ENCODE measurements at regions not wholly inside any gene's neighbourhood (a gene's known extent, or its start where the extent isn't known, plus 50 kb on each side); places are given as distances from the start of the nearest gene placed in this dataset.

DNA sequence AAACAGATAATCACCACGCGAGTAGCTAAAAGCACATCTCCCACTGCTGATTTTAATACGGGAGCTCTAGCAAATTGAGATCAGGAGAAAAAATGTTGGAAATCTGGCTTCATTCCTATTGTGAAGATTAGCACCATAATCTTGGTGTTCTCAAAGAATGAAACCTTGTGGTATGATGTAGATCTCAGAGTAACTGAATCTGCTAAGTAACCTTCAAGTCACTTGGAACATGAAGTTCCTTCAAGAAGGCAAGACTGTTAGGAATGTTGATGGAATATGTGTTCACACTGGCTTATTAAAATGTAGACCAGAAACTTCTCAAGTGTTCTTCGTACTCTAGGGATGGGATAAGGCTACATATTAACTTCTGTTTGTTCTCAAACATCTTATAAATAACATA is 117.4 kb upstream of the CHRM3 start:
- no peak for DNase-seq (ENCODE audit: low read depth in 4 of 4, low spot score in 3 of 4)

DNA sequence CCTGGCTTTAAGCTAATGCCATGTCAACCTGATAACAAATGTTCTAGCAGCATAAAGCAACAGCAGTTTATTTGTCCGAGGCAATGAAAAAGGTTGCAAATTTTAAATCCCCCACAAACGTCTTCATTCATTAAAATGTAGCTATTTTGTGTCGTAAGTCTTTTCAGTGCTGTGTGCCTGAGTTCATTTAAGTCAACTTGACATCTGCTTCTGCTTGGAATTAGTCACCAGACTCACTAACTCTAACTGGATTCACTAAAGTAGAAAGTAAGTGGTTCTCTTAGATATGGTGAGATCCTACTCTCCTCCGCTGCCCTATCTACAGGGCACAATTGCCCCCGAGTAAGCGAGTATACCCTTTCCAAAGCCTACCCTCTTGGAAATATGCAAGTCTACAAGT is 118.4 kb upstream of the CHRM3 start:
- no peak for DNase-seq (ENCODE audit: low read depth in 4 of 4, low spot score in 3 of 4)

DNA sequence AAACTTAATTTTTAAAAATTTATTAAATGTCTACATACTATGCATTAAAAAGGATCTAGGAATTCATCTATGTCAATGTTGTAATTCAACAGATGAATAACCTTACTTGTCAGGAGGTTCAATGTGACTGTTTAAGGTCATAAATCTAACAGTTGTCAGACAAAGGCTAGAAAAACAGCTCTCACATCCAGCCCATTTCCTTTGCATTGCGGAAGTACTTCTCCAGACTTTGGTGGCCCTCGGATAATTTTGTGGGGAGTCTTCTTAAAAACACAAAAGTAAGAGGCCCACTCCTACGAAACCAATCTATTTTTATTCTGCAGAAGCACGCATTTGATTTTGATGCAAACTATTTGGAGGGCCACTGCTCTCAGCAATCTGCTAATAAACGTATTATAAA is 122.6 kb upstream of the CHRM3 start:
- no peak for DNase-seq (ENCODE audit: low read depth in 4 of 4, low spot score in 3 of 4)

DNA sequence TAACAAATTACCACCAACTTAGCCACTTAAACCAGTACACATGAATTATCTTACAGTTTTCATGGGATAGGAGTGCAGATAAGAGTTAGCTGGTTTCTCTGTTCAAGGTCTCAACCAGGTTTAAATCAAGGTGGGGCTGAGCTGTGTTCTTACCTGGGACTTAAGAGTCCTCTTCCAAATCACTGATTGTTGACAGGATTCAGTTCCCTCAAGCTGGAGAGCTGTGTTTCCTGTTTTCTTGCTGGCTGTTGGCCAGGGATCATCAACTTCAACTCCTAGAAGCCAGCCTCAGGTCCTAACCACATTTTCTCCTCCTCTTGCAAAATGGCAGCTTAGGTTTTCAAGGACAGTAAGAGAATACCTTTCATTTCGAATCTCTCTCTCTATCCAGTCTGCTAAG is 123.8 kb upstream of the CHRM3 start:
- DNase-seq (ENCODE audit: low read depth in 4 of 4, low spot score in 3 of 4) = no peak

DNA sequence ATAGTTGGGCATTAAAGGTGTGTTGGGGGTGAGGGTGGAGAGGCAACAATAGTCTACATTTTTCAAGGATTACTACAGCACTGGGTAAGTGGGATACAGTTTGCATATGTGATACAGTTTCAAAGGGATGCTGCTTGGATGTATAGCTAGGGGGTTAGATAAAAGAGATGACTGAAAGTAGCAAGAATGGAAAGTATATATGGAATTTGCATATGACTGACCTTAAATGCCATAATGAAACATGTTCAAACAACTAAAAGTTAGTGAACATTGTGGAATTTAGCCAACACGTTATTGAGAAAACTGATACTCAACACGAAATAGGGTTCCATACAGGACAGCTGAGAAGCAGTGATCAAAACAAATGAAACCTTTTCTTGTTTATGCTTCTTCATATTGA is 124.8 kb upstream of the CHRM3 start:
- DNase-seq (ENCODE audit: low read depth in 4 of 4, low spot score in 3 of 4) = no peak

DNA sequence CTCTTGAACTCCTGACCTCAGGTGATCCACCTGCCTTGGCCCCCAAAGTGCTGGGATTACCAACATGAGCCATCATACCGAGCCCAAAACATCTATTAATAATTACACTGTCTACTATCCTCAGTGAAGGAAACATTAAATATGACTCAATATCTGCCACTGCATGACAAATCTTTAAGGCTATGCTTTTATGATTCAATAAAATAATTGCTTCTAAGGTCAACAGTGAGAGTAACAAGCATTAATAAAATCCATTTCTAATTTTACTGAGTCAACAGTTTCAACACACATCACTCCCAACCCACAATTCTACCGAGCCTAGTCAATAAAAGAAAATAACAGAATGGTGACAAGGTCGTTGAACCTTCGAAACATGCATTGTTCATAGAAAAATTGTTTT is 125.5 kb upstream of the CHRM3 start:
- no peak for DNase-seq (ENCODE audit: low read depth in 4 of 4, low spot score in 3 of 4)

DNA sequence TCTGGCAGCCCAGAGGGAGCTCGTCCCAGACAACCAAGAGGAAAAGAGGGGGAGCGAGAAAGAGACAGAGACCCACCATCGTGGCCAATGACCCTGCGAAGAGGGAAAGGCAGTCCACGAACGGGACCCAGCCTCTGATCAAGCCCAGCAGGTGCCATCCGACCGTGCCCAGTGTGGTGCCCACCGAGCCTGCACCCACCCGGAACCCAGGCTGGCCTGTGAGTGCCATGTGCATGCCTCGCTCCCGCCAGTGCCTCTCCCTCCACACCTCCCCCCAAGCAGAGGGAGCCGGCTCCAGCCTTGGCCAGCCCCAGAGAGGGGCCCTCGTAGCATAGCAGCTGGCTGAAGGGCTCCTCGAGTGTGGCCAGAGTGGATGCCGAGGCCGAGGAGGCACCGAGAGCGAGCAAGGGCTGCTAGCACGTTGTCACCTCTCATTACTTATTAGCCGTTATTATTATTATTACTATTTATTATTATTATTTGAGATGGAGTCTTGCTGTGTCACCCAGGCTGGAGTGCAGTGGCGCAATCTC is 130.7 kb upstream of the CHRM3 start:
- no peak for DNase-seq (ENCODE audit: low read depth in 4 of 4, low spot score in 3 of 4)

DNA sequence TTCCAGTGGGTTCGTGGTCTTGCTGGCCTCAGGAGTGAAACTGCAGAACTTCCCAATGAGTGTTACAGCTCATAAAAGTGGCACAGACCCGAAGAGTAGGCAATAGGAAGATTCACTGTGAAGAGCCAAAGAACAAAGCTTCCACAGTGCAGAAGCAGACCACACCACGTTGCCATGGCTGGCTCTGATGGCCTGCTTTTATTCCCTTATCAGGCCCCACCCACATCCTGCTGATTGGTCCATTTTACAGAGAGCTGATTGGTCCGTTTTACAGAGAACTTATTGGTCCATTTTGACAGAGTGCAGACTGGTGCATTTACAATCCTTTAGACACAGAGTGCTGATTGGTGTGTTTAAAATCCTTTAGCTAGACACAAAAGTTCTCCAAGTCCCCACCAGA is 131.4 kb upstream of the CHRM3 start:
- no peak for DNase-seq (ENCODE audit: low read depth in 4 of 4, low spot score in 3 of 4)

DNA sequence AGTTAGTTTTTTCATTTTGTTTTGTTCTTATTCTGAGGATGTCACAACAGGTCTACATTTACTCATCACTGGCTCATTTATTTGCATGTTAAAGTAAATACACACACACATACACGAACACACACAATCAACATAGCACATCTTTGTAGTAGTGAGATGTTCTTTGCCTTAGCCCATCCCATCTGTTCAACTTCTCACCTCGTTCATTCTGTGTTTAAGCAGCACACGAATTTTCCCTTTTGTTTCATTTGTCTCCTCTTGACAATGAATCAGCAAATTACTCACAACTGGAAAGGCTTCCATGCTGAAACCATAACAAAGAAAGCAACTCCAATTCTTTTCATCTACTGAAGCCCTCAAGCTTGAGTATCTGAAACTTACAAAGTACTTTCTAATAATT is 133.3 kb upstream of the CHRM3 start:
- no peak for DNase-seq (ENCODE audit: low read depth in 4 of 4, low spot score in 3 of 4)

DNA sequence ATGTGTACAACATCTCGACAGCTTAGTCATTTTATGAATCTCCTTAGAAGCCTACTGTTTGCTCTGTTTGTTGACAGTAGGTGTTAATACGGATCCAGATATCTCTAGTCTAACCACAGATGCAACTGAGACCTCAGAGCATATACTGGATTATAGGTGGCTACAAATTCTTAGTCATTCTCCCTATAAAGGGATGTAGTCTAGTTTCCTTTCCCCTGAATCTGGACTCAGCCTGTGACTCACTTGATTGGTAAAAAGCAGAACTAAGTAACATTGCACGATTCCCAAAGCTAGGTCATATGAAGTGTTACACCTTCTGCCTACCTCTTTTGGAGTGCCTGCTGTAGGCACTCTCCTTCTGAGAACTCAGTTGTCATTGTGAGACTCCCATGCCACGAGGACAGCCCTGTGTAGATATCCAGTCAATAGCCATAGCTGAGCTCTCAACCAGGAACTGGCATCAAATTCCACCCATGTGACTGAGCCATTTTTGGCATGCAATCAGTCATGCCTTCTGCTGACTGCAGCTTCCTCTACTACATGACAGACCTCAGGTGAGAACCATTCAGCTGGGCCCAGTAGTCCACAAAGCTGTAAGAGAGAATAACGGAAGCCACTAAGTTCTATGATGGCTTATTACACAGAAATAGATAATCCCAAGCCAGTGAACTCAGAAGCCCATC is 135.9 kb upstream of the CHRM3 start:
- no peak for DNase-seq (ENCODE audit: low read depth in 4 of 4, low spot score in 3 of 4)

DNA sequence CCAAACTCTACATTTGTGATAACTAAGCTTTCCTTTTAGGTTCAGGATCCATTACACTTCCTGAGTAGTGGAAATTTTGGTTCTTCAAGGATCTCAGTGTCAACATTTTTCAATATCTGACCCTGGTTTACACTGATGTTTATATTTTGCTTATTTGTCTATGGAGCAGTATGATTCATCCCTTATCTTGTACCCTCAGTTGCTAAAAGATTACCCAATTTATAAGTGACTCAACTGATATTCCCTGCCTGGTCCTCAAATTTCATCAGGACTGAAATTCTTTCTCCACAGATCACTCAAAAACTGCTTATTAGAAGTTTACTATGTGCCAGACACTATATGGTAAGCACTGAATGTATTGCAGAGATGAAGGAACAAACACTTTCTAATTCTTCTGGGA is 139.1 kb upstream of the CHRM3 start:
- no peak for DNase-seq (ENCODE audit: low read depth in 4 of 4, low spot score in 3 of 4)

DNA sequence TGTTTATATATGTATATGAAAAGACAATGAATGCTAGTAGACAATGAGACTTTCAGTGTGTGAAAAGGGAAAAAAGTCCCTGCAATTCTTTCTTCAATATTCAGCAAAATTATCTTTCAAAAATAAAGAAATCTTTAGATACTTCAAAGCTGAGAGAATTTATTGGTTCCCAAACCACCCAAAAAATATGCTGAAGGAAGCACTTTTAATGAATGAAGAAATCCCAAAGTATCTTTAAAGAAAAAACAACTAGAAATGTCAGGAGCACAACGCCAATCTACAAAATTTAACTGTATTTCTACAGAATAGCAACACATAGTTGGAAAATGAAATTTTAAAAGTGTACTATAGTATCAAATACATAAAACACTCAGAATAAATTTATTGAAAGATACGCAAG is 142.3 kb upstream of the CHRM3 start:
- no peak for DNase-seq (ENCODE audit: low read depth in 4 of 4, low spot score in 3 of 4)

DNA sequence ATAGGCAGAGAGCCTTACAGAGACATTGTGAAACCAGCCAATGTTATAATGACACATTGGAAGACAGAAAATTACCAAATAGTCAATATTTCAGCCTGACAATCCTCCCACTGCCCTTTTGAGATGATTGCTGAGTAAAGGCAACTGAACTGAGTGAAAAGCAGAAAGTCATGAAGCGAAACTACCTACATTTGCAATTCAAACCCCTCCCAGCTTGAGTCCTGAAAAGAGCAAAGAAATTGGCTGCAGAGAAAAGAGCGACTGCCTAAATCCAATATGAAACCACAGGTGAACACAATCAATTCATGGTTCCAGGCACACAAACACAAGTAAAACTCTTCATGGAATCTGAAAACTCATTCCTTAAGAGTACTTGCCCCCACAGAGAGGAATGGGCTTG is 143.4 kb upstream of the CHRM3 start:
- DNase-seq (ENCODE audit: low read depth in 4 of 4, low spot score in 3 of 4) = no peak

DNA sequence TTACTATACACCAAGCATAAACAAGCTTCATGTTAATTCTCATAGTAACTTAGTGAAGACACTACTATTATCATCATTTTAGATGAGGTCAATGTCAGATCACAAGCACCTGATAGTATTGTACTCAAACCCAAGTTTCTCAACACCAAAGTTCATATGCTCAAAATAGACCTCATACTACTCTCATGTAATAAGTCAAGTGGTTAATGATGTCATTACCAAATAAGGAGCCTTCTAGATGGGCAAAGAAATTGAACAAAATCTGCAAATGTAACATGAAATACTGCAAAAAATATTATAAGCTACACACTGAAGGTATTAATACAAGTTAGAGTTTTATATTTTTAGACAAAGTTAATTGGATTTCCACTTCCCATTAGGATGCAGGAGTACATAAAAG is 144.0 kb upstream of the CHRM3 start:
- no peak for DNase-seq (ENCODE audit: low read depth in 4 of 4, low spot score in 3 of 4)

DNA sequence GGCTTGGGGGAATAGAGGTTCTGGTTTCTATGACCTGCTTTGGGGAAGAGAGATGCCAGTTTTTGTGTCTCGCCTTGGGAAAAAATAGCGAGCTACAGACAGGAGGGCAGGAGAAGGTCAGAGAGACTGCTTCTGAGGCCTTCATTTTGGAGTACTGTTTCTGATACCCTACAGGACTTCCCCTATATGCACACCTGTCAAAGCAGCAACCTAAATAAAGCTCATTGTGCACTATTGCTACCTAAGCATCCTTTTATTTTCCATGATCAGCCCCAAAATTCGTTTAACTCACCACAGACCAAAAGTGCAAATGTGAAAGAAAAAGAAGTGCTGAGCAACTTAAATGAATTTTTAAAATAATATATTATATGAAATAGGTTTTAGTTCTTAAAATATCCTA is 145.6 kb upstream of the CHRM3 start:
- no peak for DNase-seq (ENCODE audit: low read depth in 4 of 4, low spot score in 3 of 4)

DNA sequence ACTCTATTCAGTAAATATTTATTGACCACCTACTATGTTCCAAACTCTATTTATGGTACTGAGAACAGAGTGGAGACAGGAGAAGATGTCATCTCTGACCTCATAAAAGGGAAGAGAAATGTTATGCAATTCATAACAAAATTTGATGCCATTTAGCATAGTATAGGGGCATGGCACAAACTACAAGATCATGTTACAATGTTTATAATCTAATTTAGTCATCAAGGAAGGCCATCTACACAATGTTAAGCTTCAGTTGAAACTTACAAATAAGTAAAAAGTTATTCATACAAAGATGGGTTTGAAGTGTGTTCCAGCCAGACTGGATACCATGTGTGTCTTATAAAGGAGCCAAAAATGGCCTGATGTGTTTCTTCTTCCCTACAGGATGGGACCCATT is 146.8 kb upstream of the CHRM3 start:
- no peak for DNase-seq (ENCODE audit: low read depth in 4 of 4, low spot score in 3 of 4)

DNA sequence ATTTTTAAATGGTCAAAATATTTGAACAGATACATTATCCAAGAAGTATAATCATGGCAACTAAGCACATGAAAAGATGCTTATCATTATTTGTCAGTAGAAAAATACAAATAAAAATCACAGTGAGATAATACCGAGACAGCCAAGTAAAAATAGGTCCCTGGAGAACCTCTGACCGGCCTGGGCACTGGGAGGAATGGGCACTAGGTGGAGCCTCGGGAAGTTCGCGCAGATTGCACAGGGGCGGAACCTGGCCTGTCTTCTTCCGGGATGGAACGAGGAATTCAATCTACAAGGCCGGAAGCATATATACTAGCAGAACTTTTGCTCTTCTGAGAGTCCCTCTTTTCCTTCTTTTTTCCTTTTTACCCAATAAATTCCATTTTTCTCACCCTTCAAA is 148.5 kb upstream of the CHRM3 start:
- no peak for DNase-seq (ENCODE audit: low read depth in 4 of 4, low spot score in 3 of 4)

DNA sequence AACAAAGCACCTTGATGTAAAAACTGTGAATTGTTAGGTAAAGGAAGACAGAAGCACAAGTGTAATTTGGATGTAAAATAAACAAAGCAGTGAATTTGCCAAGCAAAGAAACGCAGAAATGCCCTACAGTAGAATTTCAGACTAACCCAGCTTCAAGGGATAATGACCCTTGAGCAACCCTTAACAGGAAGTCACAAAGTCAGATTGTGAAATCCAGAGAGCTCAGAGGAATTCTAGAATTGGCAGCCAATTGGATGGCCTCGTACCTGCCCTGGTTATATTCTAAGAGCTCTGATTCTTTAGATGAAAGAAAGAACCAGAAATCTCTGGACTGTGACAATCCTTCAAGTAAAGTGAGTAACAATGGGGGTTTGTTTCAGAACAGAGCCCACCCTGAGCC is 152.7 kb upstream of the CHRM3 start:
- no peak for DNase-seq (ENCODE audit: low read depth in 4 of 4, low spot score in 3 of 4)

DNA sequence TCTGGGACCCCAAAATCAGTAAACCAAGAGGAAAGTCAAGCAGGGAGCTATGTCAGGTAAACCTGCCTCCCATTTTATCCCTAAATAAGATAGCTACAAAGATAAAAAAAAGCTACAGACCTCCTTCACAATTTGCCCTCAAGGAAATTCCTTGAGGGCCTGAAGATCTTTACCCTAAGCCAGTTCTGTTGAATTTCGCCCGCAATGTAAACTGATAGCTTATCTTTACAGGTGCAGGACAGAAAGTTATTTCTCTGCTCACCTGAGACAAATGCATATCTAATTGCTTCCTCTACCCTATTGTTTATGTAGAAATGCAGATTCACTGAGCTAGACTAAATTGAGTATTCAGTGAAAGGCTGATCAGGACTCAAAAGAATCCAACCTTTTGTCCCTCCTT is 153.4 kb upstream of the CHRM3 start:
- no peak for DNase-seq (ENCODE audit: low read depth in 4 of 4, low spot score in 3 of 4)

DNA sequence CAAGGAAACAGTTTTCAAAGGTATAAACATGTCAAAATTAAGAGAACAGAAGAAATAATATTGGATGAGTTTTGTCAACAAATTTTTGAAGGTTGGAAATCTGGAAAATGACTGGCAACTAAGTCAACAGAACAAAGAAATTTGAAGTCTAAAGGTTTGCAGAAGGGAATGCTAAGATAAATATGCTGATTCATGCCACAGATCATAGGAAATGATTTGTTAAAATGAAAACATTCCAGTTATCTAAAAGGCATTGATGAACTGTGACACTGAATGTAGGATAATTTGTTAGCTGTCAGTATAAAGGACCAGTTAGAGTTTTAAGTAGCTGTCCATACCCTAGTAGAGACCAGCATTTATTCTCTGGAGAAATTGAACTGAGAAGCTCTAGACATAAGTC is 157.9 kb upstream of the CHRM3 start:
- DNase-seq (ENCODE audit: low read depth in 4 of 4, low spot score in 3 of 4) = no peak

DNA sequence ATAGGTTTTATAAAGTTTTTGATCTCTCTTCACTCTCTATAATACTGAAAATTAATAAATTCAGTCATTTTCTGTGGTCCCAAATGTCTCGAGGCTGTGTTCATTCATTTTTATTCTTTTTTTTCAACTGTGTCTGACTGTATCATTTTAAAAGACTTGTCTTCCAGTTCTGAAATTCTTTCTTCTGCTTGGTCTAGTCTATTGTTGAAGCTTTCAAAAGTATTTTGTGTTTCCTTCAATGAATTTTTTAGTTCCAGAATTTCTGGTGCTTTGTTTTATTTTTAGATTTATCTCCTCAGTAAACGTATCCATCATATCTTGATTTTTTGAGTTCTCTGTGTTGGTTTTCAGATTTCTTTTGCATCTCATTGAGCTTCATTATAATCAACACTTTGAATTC is 161.0 kb upstream of the CHRM3 start:
- DNase-seq (ENCODE audit: low read depth in 4 of 4, low spot score in 3 of 4) = no peak

DNA sequence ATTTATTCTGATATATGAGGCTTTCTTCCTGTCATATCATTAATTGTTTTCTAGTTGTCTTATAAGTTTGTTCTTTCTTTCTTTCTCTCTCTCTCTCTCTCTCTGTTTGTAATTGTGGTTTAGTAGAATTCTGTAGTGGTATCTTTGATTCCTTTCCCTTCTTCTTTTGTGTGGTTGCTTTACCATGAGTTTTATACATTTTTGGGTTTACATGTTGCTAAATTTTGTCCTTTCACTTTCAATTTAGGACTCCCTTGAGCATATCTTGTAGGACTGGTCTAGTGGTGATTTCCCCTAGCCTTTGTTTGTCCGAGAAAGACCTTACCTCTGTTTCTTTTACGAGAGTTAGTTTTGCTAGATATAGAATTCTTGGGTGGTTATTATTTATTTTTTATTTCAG is 162.3 kb upstream of the CHRM3 start:
- no peak for DNase-seq (ENCODE audit: low read depth in 4 of 4, low spot score in 3 of 4)

DNA sequence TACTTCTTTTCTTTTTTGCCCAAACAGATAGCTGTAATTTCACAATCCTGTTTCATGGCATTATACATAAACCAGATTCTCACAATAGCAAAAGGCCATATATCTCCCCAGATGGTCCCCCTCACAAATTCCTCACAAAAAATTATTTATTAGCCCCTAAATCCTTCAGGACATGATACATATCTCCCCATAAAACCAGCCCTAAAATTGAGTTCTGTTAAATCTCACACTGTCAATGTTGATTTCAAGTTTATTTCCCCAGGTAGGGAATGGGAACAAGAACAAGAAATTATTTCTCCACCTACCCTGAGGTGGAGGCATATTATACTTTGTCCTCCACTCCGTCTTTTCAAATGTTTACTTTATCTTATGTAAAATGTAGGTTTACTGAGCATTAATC is 163.4 kb upstream of the CHRM3 start:
- DNase-seq (ENCODE audit: low read depth in 4 of 4, low spot score in 3 of 4) = no peak

Measured in left renal pelvis (tissue), 4 donors.